Gastroesophageal sphincter (tissue), 3 donors: ENCODE measurements at regions not wholly inside any gene's neighbourhood (a gene's known extent, or its start where the extent isn't known, plus 50 kb on each side); places are given as distances from the start of the nearest gene placed in this dataset.

Experiments
- EP300 ChIP-seq: sonication (generic); formaldehyde crosslinking; IDR thresholded peaks from one replicate; pipeline ENCODE4 v1.6.1; 2017; ENCODE audit warnings: antibody characterized with exemption, mild to moderate bottlenecking
- POLR2A ChIP-seq, 2 donors: fragments of 450-650 bp; IDR thresholded peaks; one replicate each; pipeline ENCODE4 v1.6.1; 2017; ENCODE audit warnings: antibody characterized with exemption in 2 of 2, mild to moderate bottlenecking in 2 of 2, moderate library complexity in 1 of 2
- POLR2AphosphoS5 ChIP-seq: sonication (generic); formaldehyde crosslinking; IDR thresholded peaks from one replicate; pipeline ENCODE4 v1.6.1; 2017; ENCODE audit warnings: antibody characterized with exemption
- TF ChIP-seq, protein P1 (sequence below), 4 experiments: fragments of 200-600 bp in 2 of 4; fragments of 450-650 bp in 2 of 4; sonication (generic) in 1 of 4; IDR thresholded peaks; one replicate each; pipeline ENCODE4 v1.5.1; 2017 to 2019; ENCODE audit warnings: antibody characterized with exemption in 4 of 4, mild to moderate bottlenecking in 2 of 4, moderate library complexity in 2 of 4

DNA sequence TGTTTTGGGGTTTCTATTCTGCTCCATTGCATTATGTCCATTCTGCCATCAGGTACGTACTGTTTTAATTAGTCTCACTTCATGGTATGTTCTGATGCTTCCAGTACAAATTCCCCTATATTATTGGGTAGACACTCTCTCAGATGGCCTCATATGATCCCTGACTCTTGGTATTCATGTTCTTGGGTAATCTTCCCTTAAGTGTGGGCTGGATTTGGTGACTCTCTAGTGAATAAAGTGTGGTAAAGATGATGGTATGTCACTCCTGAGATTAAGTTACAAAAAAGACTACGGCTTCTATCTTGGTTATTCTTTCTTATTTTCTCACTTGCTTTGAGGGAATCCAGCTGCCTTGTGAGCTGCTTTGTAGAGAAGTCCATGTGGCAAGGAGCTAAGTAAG lies 89.6 kb upstream of the TBC1D5 start:
- TF ChIP-seq POLR2AphosphoS5 (no peak), EP300 (no peak), POLR2A (IDR thresholded peaks at IDR 0.05) (no peak)
- TF ChIP-seq, protein P1, sequence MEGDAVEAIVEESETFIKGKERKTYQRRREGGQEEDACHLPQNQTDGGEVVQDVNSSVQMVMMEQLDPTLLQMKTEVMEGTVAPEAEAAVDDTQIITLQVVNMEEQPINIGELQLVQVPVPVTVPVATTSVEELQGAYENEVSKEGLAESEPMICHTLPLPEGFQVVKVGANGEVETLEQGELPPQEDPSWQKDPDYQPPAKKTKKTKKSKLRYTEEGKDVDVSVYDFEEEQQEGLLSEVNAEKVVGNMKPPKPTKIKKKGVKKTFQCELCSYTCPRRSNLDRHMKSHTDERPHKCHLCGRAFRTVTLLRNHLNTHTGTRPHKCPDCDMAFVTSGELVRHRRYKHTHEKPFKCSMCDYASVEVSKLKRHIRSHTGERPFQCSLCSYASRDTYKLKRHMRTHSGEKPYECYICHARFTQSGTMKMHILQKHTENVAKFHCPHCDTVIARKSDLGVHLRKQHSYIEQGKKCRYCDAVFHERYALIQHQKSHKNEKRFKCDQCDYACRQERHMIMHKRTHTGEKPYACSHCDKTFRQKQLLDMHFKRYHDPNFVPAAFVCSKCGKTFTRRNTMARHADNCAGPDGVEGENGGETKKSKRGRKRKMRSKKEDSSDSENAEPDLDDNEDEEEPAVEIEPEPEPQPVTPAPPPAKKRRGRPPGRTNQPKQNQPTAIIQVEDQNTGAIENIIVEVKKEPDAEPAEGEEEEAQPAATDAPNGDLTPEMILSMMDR (IDR thresholded peaks at IDR 0.05): no peak
